ENCODE measurements at regions not wholly inside any gene's neighbourhood (a gene's known extent, or its start where the extent isn't known, plus 50 kb on each side); places are given as distances from the start of the nearest gene placed in this dataset.

GRCh38 chr14:98647754-98648153 lies 624.2 kb downstream of the BCL11B start:
- Histone ChIP-seq H3K9ac (ENCODE audit: low read depth in 1 of 2, low read length in 2 of 2) (no peak overlapping the region), H3K27me3 (ENCODE audit: control insufficient read depth in 2 of 2, insufficient read depth in 2 of 2, low read length in 2 of 2) (peaks cover 0 to 4% of the 10 kb centered on the region in 2 donors), H3K36me3 (ENCODE audit: control insufficient read depth in 2 of 2, insufficient read depth in 2 of 2, low read length in 2 of 2) (no peaks in the 10 kb centered on the region), H3K4me1 (ENCODE audit: control insufficient read depth in 2 of 2, insufficient read depth in 2 of 2, low read length in 2 of 2) (no peaks in the 10 kb centered on the region), H3K27ac (ENCODE audit: low read depth in 2 of 2, low read length in 2 of 2) (no peak overlapping the region), H3K4me3 (ENCODE audit: low read length in 2 of 2) (no peak overlapping the region), H3K9me3 (ENCODE audit: control insufficient read depth in 2 of 2, low read length in 2 of 2) (no peaks in the 10 kb centered on the region)

DNA sequence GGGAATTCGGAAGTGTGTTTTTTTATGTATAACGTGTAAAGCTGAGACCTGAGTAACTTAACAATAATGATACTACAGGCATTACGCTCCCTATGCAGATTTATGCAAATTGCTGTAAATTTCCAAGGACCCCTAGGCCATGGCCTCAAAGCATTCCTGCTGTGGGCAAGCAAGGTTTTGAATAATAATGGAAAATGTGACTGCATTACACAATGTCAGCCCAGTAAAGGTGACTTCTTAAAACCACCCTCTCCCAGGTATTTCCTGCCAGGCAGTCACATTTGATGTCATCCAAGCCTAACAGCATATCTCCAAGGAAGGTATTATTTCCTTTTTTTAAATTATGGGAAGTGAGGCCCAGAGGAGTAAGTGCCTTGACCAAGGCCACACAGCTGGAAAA lies 621.0 kb downstream of the BCL11B start:
- Histone ChIP-seq H3K4me3 (ENCODE audit: low read length in 2 of 2) (no peak overlapping the region), H3K27me3 (ENCODE audit: control insufficient read depth in 2 of 2, insufficient read depth in 2 of 2, low read length in 2 of 2) (peaks cover 0 to 4% of the 10 kb centered on the region in 2 donors), H3K4me1 (ENCODE audit: control insufficient read depth in 2 of 2, insufficient read depth in 2 of 2, low read length in 2 of 2) (no peaks in the 10 kb centered on the region), H3K27ac (ENCODE audit: low read depth in 2 of 2, low read length in 2 of 2) (no peak overlapping the region), H3K9me3 (ENCODE audit: control insufficient read depth in 2 of 2, low read length in 2 of 2) (peaks cover 0 to 3% of the 10 kb centered on the region in 2 donors), H3K9ac (ENCODE audit: low read depth in 1 of 2, low read length in 2 of 2) (no peak overlapping the region), H3K36me3 (ENCODE audit: control insufficient read depth in 2 of 2, insufficient read depth in 2 of 2, low read length in 2 of 2) (no peaks in the 10 kb centered on the region)

GRCh38 chr14:98665007-98665406 lies 607.0 kb downstream of the BCL11B start:
- Histone ChIP-seq H3K9me3 (ENCODE audit: control insufficient read depth in 2 of 2, low read length in 2 of 2) (no peaks in the 10 kb centered on the region), H3K36me3 (ENCODE audit: control insufficient read depth in 2 of 2, insufficient read depth in 2 of 2, low read length in 2 of 2) (no peaks in the 10 kb centered on the region), H3K27me3 (ENCODE audit: control insufficient read depth in 2 of 2, insufficient read depth in 2 of 2, low read length in 2 of 2) (peaks cover 2 to 5% of the 10 kb centered on the region in 2 donors), H3K9ac (ENCODE audit: low read depth in 1 of 2, low read length in 2 of 2) (no peak overlapping the region), H3K4me1 (ENCODE audit: control insufficient read depth in 2 of 2, insufficient read depth in 2 of 2, low read length in 2 of 2) (no peaks in the 10 kb centered on the region), H3K4me3 (ENCODE audit: low read length in 2 of 2) (no peak overlapping the region), H3K27ac (ENCODE audit: low read depth in 2 of 2, low read length in 2 of 2) (no peak overlapping the region)

DNA sequence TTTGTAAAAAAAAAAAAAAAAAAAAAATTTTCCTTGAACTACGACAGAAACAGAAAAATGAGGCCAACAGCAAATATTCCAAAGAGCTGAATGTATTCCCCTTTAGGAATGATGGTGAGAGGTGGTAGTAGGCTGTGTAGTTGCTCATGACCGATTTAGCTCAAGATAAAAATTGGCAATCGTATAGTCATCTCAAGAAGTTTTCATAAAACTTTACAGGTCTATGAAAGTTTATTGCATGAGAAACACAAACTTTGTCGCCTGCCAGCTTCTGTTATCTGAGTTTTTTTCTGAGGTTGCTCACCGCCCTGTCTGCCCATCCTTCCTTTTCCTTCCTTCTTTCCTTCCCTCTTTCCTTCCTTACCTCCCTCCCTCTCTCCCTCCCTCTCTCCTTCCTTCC lies 605.5 kb downstream of the BCL11B start:
- no peaks in the 10 kb centered on the region for H3K36me3 ChIP-seq (ENCODE audit: control insufficient read depth in 2 of 2, insufficient read depth in 2 of 2, low read length in 2 of 2)
- no peaks in the 10 kb centered on the region for H3K9me3 ChIP-seq (ENCODE audit: control insufficient read depth in 2 of 2, low read length in 2 of 2)
- no peak overlapping the region for H3K4me3 ChIP-seq (ENCODE audit: low read length in 2 of 2)
- no peak overlapping the region for H3K9ac ChIP-seq (ENCODE audit: low read depth in 1 of 2, low read length in 2 of 2)
- peaks cover 2 to 5% of the 10 kb centered on the region in 2 donors for H3K27me3 ChIP-seq (ENCODE audit: control insufficient read depth in 2 of 2, insufficient read depth in 2 of 2, low read length in 2 of 2)
- no peaks in the 10 kb centered on the region for H3K4me1 ChIP-seq (ENCODE audit: control insufficient read depth in 2 of 2, insufficient read depth in 2 of 2, low read length in 2 of 2)
- H3K27ac ChIP-seq (ENCODE audit: low read depth in 2 of 2, low read length in 2 of 2), result no peak overlapping the region

- no peaks in the 10 kb centered on the region for H3K9me3 ChIP-seq (ENCODE audit: control insufficient read depth in 2 of 2, low read length in 2 of 2)
- no peaks in the 10 kb centered on the region for H3K27me3 ChIP-seq (ENCODE audit: control insufficient read depth in 2 of 2, insufficient read depth in 2 of 2, low read length in 2 of 2)
- H3K9ac ChIP-seq (ENCODE audit: low read depth in 1 of 2, low read length in 2 of 2), result no peak overlapping the region
- no peak overlapping the region for H3K4me3 ChIP-seq (ENCODE audit: low read length in 2 of 2)
- H3K27ac ChIP-seq (ENCODE audit: low read depth in 2 of 2, low read length in 2 of 2), result no peak overlapping the region
- H3K4me1 ChIP-seq (ENCODE audit: control insufficient read depth in 2 of 2, insufficient read depth in 2 of 2, low read length in 2 of 2), result no peaks in the 10 kb centered on the region
- H3K36me3 ChIP-seq (ENCODE audit: control insufficient read depth in 2 of 2, insufficient read depth in 2 of 2, low read length in 2 of 2), result no peaks in the 10 kb centered on the region
Observed at GRCh38 chr14:98682033-98682432, 590.0 kb downstream of the BCL11B start.

DNA sequence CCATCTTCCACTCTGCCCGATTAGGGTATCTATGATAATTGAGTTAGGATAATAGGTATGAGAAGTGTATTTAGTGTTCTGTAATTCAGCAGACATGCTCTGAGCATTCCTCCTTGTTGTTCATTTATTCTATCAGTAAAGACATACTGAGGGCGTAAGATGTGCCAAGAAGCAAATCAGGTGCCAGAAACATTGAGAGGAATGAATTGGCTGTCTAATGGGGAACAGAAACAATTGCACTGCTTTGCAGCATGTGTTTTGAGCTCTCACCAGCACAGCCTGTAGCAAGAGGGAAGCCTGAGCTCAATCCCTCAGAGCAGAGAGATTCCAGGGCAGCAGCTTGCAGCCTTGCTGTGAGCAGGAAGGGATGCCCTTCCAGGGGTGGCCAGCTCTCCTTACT lies 589.3 kb downstream of the BCL11B start:
- Histone ChIP-seq H3K9me3 (ENCODE audit: control insufficient read depth in 2 of 2, low read length in 2 of 2) (no peaks in the 10 kb centered on the region), H3K4me1 (ENCODE audit: control insufficient read depth in 2 of 2, insufficient read depth in 2 of 2, low read length in 2 of 2) (no peaks in the 10 kb centered on the region), H3K4me3 (ENCODE audit: low read length in 2 of 2) (no peak overlapping the region), H3K27ac (ENCODE audit: low read depth in 2 of 2, low read length in 2 of 2) (no peak overlapping the region), H3K36me3 (ENCODE audit: control insufficient read depth in 2 of 2, insufficient read depth in 2 of 2, low read length in 2 of 2) (no peaks in the 10 kb centered on the region), H3K9ac (ENCODE audit: low read depth in 1 of 2, low read length in 2 of 2) (no peak overlapping the region), H3K27me3 (ENCODE audit: control insufficient read depth in 2 of 2, insufficient read depth in 2 of 2, low read length in 2 of 2) (no peaks in the 10 kb centered on the region)

DNA sequence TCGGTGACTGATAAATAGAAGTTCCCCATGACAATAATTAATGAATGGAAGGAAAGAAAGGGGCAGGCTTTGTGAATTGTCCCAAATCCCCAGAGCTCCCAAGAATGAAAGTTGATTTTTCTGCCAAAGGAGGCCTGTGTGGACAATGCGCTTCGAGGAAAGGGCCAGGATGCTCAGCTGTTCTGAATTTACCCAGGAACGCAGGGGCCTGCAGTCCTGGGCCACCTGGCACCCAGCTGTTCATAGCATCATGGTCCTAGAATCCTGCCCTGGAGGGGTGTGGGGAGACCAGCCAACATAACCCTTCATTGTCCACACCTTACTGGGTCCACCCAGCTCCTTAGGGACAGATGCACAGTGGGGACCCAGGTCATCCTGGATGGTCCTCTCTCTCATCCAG lies 587.5 kb downstream of the BCL11B start:
- Histone ChIP-seq H3K4me1 (ENCODE audit: control insufficient read depth in 2 of 2, insufficient read depth in 2 of 2, low read length in 2 of 2) (no peaks in the 10 kb centered on the region), H3K27me3 (ENCODE audit: control insufficient read depth in 2 of 2, insufficient read depth in 2 of 2, low read length in 2 of 2) (no peaks in the 10 kb centered on the region), H3K4me3 (ENCODE audit: low read length in 2 of 2) (no peak overlapping the region), H3K9ac (ENCODE audit: low read depth in 1 of 2, low read length in 2 of 2) (no peak overlapping the region), H3K9me3 (ENCODE audit: control insufficient read depth in 2 of 2, low read length in 2 of 2) (no peaks in the 10 kb centered on the region), H3K36me3 (ENCODE audit: control insufficient read depth in 2 of 2, insufficient read depth in 2 of 2, low read length in 2 of 2) (no peaks in the 10 kb centered on the region), H3K27ac (ENCODE audit: low read depth in 2 of 2, low read length in 2 of 2) (no peak overlapping the region)

- Histone ChIP-seq H3K27me3 (ENCODE audit: control insufficient read depth in 2 of 2, insufficient read depth in 2 of 2, low read length in 2 of 2) (no peaks in the 10 kb centered on the region), H3K4me3 (ENCODE audit: low read length in 2 of 2) (no peak overlapping the region), H3K36me3 (ENCODE audit: control insufficient read depth in 2 of 2, insufficient read depth in 2 of 2, low read length in 2 of 2) (no peaks in the 10 kb centered on the region), H3K9ac (ENCODE audit: low read depth in 1 of 2, low read length in 2 of 2) (no peak overlapping the region), H3K27ac (ENCODE audit: low read depth in 2 of 2, low read length in 2 of 2) (no peak overlapping the region), H3K4me1 (ENCODE audit: control insufficient read depth in 2 of 2, insufficient read depth in 2 of 2, low read length in 2 of 2) (no peaks in the 10 kb centered on the region), H3K9me3 (ENCODE audit: control insufficient read depth in 2 of 2, low read length in 2 of 2) (no peaks in the 10 kb centered on the region)
Observed at GRCh38 chr14:98685725-98686124, 586.3 kb downstream of the BCL11B start.

DNA sequence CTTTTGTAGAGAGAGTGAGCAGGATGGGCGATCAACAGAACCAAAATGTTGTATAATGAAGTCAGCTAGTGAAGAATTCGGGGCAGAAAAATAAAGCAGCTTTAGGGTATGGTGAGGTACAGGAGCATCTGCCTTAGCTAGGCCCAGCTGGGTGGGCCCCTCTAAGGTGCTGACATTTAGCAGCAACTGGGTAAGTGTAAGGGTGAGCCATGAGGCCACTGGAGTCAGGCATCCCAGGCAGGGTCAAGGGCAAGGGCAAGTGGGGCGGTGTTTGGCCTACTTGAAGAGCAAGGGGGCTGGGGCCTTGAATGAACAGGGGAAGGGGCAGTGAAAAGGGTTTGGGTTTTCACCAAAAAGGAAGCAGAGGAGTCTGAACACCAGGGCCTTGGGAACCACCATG lies 583.6 kb downstream of the BCL11B start:
- Histone ChIP-seq H3K9me3 (ENCODE audit: control insufficient read depth in 2 of 2, low read length in 2 of 2) (no peaks in the 10 kb centered on the region), H3K4me3 (ENCODE audit: low read length in 2 of 2) (no peak overlapping the region), H3K36me3 (ENCODE audit: control insufficient read depth in 2 of 2, insufficient read depth in 2 of 2, low read length in 2 of 2) (no peaks in the 10 kb centered on the region), H3K27ac (ENCODE audit: low read depth in 2 of 2, low read length in 2 of 2) (no peak overlapping the region), H3K27me3 (ENCODE audit: control insufficient read depth in 2 of 2, insufficient read depth in 2 of 2, low read length in 2 of 2) (no peaks in the 10 kb centered on the region), H3K9ac (ENCODE audit: low read depth in 1 of 2, low read length in 2 of 2) (no peak overlapping the region), H3K4me1 (ENCODE audit: control insufficient read depth in 2 of 2, insufficient read depth in 2 of 2, low read length in 2 of 2) (no peaks in the 10 kb centered on the region)

GRCh38 chr14:98689951-98690350 lies 582.0 kb downstream of the BCL11B start:
- no peak overlapping the region for H3K9ac ChIP-seq (ENCODE audit: low read depth in 1 of 2, low read length in 2 of 2)
- H3K4me1 ChIP-seq (ENCODE audit: control insufficient read depth in 2 of 2, insufficient read depth in 2 of 2, low read length in 2 of 2), result no peaks in the 10 kb centered on the region
- H3K36me3 ChIP-seq (ENCODE audit: control insufficient read depth in 2 of 2, insufficient read depth in 2 of 2, low read length in 2 of 2), result no peaks in the 10 kb centered on the region
- no peaks in the 10 kb centered on the region for H3K9me3 ChIP-seq (ENCODE audit: control insufficient read depth in 2 of 2, low read length in 2 of 2)
- H3K4me3 ChIP-seq (ENCODE audit: low read length in 2 of 2), result no peak overlapping the region
- no peak overlapping the region for H3K27ac ChIP-seq (ENCODE audit: low read depth in 2 of 2, low read length in 2 of 2)
- H3K27me3 ChIP-seq (ENCODE audit: control insufficient read depth in 2 of 2, insufficient read depth in 2 of 2, low read length in 2 of 2), result no peaks in the 10 kb centered on the region

DNA sequence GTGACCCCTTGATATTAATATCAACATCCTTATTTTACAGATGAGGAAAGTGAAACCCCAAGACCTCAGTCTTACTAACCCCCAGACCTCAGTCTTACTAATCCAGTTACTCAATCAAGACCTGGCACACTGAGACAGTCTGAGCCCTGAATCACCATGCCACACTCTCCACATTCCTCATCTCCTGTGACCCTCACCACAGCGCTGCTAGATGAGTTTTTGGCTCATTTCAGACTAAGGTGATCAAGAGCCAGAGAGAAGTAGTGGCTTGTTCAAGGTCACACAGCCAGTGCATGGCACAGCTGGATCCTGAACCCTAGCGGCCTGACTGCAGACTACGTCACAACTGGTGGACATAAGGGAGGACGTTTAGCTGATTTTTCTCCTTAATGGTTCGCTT lies 579.2 kb downstream of the BCL11B start:
- H3K9ac ChIP-seq (ENCODE audit: low read depth in 1 of 2, low read length in 2 of 2), result no peak overlapping the region
- no peaks in the 10 kb centered on the region for H3K4me1 ChIP-seq (ENCODE audit: control insufficient read depth in 2 of 2, insufficient read depth in 2 of 2, low read length in 2 of 2)
- H3K9me3 ChIP-seq (ENCODE audit: control insufficient read depth in 2 of 2, low read length in 2 of 2), result no peaks in the 10 kb centered on the region
- H3K4me3 ChIP-seq (ENCODE audit: low read length in 2 of 2), result no peak overlapping the region
- no peaks in the 10 kb centered on the region for H3K36me3 ChIP-seq (ENCODE audit: control insufficient read depth in 2 of 2, insufficient read depth in 2 of 2, low read length in 2 of 2)
- H3K27ac ChIP-seq (ENCODE audit: low read depth in 2 of 2, low read length in 2 of 2), result no peak overlapping the region
- no peaks in the 10 kb centered on the region for H3K27me3 ChIP-seq (ENCODE audit: control insufficient read depth in 2 of 2, insufficient read depth in 2 of 2, low read length in 2 of 2)

Measured in mucosa of rectum (tissue), 2 donors.